DND-41 (cell line): ENCODE measurements at regions not wholly inside any gene's neighbourhood (a gene's known extent, or its start where the extent isn't known, plus 50 kb on each side); places are given as distances from the start of the nearest gene placed in this dataset.

Source experiments
- ATAC-seq: fragments of 200-7000 bp; cut with Tn5 transposase; 3 replicates; pipeline ENCODE4 v1.9.1; 2021; ENCODE audit warnings: low read depth; ENCODE audit not compliant: insufficient read depth
- DNase-seq: peaks from one replicate; pipeline ENCODE4 v3.0.0-alpha.2; 2020
- H2AFZ ChIP-seq: 2 replicates; pipeline ENCODE4 v1.6.0; 2012; ENCODE audit warnings: low read depth, low read length
- H3K27ac ChIP-seq: 2 replicates; pipeline ENCODE4 v1.5.1; 2012; ENCODE audit warnings: low read length, inconsistent platforms
- H3K27me3 ChIP-seq: fragments of 200-600 bp; sonication (generic); 2 replicates; pipeline ENCODE4 v1.6.0; 2012; ENCODE audit warnings: low read length, mild to moderate bottlenecking, inconsistent platforms; ENCODE audit not compliant: insufficient read depth, poor library complexity
- H3K36me3 ChIP-seq: 2 replicates; pipeline ENCODE4 v1.5.1; 2012; ENCODE audit warnings: low read length, inconsistent platforms; ENCODE audit not compliant: insufficient read depth
- H3K4me1 ChIP-seq: 2 replicates; pipeline ENCODE4 v1.5.1; 2012; ENCODE audit warnings: mild to moderate bottlenecking, low read length; ENCODE audit not compliant: insufficient read depth
- H3K4me2 ChIP-seq: 2 replicates; pipeline ENCODE4 v1.6.0; 2012; ENCODE audit warnings: mild to moderate bottlenecking, moderate library complexity, low read length, inconsistent platforms; ENCODE audit not compliant: insufficient read depth
- H3K4me3 ChIP-seq, 2 experiments: fragments of 200-600 bp in 1 of 2; shearing (Covaris generic) in 1 of 2; 2 replicates each; pipeline ENCODE4 v1.5.1; 2012 to 2016; ENCODE audit warnings: inconsistent platforms in 2 of 2, low read length in 2 of 2, mild to moderate bottlenecking in 2 of 2, low read depth in 1 of 2, moderate library complexity in 1 of 2
- H3K79me2 ChIP-seq: 2 replicates; pipeline ENCODE4 v1.6.0; 2012; ENCODE audit warnings: low read length, inconsistent platforms; ENCODE audit not compliant: insufficient read depth
- H3K9ac ChIP-seq: 2 replicates; pipeline ENCODE4 v1.6.0; 2012; ENCODE audit warnings: low read depth, mild to moderate bottlenecking, inconsistent platforms, low read length, moderate library complexity
- H3K9me3 ChIP-seq: 2 replicates; pipeline ENCODE4 v1.5.1; 2012; ENCODE audit warnings: low read length, moderate library complexity, mild to moderate bottlenecking, inconsistent platforms; ENCODE audit not compliant: insufficient read depth, severe bottlenecking
- H4K20me1 ChIP-seq: 2 replicates; pipeline ENCODE4 v1.6.0; 2012; ENCODE audit warnings: low read length; ENCODE audit not compliant: insufficient read depth
- EZH2 ChIP-seq: IDR thresholded peaks from 3 replicates; pipeline ENCODE4 v1.6.1; 2012; ENCODE audit warnings: borderline replicate concordance, low read depth, mild to moderate bottlenecking, moderate library complexity, low read length, inconsistent platforms; ENCODE audit not compliant: severe bottlenecking
- TF ChIP-seq, protein P1 (sequence below): IDR thresholded peaks from 2 replicates; pipeline ENCODE4 v1.5.1; 2012; ENCODE audit warnings: borderline replicate concordance, low read length, moderate library complexity, mild to moderate bottlenecking; ENCODE audit not compliant: poor library complexity, severe bottlenecking; ENCODE audit errors: extremely low read depth

DNA sequence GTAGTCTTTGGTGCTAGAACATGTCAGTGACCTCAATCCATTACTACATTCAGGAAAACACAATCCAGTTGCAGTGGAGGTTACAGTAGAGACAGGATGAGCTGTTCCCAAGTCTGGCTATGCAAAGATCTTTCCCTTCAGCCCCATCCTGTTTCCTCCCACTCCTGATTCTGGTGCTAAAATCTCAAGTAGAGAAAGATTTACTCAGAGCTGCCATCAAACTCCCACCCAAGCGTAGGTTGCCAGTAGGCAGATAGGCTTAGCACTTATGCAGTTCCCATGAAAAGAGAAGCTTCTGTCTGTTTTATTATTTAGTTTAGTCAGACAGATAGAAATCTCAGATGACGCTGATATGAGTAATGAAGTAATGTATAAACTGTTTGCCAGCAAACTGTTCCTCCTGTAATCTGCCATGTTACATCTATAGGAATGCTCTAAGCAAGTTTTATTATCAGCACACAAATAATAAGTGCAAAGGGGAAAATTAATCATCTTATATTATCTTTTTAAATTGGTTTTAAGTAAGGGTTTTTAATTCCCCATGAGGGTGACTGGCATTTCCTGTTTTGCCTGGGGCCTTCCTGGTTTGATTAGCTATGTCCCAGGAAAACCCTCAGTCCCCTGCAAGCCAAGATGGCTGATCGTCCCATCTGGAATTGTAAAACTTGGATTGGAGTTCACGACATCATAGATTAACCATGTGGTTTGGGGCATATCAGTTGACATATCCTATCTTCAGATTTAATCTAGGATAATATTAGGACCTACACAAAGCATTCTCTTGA is 188.3 kb upstream of the PALMD start:
- H3K36me3 ChIP-seq = no peaks in the 10 kb centered on the region
- TF ChIP-seq EZH2 = no peak
- TF ChIP-seq, protein P1, sequence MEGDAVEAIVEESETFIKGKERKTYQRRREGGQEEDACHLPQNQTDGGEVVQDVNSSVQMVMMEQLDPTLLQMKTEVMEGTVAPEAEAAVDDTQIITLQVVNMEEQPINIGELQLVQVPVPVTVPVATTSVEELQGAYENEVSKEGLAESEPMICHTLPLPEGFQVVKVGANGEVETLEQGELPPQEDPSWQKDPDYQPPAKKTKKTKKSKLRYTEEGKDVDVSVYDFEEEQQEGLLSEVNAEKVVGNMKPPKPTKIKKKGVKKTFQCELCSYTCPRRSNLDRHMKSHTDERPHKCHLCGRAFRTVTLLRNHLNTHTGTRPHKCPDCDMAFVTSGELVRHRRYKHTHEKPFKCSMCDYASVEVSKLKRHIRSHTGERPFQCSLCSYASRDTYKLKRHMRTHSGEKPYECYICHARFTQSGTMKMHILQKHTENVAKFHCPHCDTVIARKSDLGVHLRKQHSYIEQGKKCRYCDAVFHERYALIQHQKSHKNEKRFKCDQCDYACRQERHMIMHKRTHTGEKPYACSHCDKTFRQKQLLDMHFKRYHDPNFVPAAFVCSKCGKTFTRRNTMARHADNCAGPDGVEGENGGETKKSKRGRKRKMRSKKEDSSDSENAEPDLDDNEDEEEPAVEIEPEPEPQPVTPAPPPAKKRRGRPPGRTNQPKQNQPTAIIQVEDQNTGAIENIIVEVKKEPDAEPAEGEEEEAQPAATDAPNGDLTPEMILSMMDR = no peak
- H3K9me3 ChIP-seq = no peaks in the 10 kb centered on the region
- ATAC-seq (no peak), DNase-seq (no peak)
- H2AFZ ChIP-seq = no peak overlapping the region
- H3K27ac ChIP-seq = no peak overlapping the region
- H3K4me3 ChIP-seq = no peak overlapping the region
- H3K79me2 ChIP-seq = no peaks in the 10 kb centered on the region
- no peaks in the 10 kb centered on the region for H4K20me1 ChIP-seq
- H3K9ac ChIP-seq = no peak overlapping the region
- no peaks in the 10 kb centered on the region for H3K27me3 ChIP-seq
- no peaks in the 10 kb centered on the region for H3K4me1 ChIP-seq
- no peak overlapping the region for H3K4me2 ChIP-seq

DNA sequence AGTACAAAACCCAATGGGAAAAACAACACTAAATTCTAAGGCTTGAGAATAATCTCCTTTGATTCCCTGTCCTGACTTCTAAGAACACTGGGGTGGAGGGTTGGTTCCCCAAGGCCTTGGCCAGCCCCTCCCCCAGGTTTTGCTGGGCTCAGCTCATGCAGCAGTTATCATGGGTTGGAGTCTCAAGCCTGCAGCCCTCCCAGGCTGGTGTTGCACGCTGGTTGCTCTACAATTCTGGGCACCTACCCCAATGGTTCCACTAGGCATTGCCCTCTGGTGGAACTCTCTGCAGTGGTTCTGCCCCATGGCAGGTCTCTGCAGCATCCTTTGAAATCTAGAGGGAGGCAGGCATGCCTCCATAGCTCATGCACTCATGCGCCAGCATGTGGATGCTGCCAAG is 184.4 kb upstream of the PALMD start:
- Histone ChIP-seq H3K4me3 (no peak overlapping the region), H3K9me3 (no peaks in the 10 kb centered on the region), H3K27ac (no peak overlapping the region), H2AFZ (no peak overlapping the region), H3K9ac (no peak overlapping the region), H3K36me3 (no peaks in the 10 kb centered on the region), H3K79me2 (no peaks in the 10 kb centered on the region), H4K20me1 (no peaks in the 10 kb centered on the region), H3K27me3 (no peaks in the 10 kb centered on the region), H3K4me1 (no peaks in the 10 kb centered on the region), H3K4me2 (no peak overlapping the region)
- TF ChIP-seq, protein P1 = no peak
- no peak for TF ChIP-seq EZH2
- ATAC-seq (no peak), DNase-seq (no peak)

DNA sequence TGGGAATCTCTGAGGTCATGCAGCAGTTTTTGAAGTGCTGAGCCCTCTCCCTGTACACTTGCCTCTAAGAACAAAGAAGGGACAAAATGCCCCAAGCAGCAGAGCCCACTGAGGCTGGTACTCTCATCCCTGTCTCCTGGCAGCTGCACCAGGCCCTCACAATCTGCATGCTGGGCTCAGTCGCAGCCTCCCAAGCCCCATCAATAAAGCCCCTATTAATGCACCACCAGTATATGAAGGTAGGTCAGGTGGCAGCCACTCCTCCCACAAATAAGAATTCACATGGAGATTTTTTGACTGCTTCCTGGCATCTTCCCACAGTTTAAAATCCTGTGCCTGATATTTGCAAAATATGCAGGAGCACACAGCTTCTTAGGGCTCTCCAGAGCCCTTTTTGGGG is 181.2 kb upstream of the PALMD start:
- H3K36me3 ChIP-seq = no peaks in the 10 kb centered on the region
- H2AFZ ChIP-seq = no peak overlapping the region
- no peak overlapping the region for H3K4me2 ChIP-seq
- H3K79me2 ChIP-seq = no peaks in the 10 kb centered on the region
- no peak overlapping the region for H3K27ac ChIP-seq
- no peak for ATAC-seq
- no peak overlapping the region for H3K4me3 ChIP-seq
- no peaks in the 10 kb centered on the region for H3K9me3 ChIP-seq
- no peaks in the 10 kb centered on the region for H3K4me1 ChIP-seq
- H3K9ac ChIP-seq = no peak overlapping the region
- DNase-seq = no peak
- H4K20me1 ChIP-seq = no peaks in the 10 kb centered on the region
- no peaks in the 10 kb centered on the region for H3K27me3 ChIP-seq
- TF ChIP-seq EZH2 = no peak
- TF ChIP-seq, protein P1 = no peak
